WTC11 (cell line): ENCODE measurements at regions not wholly inside any gene's neighbourhood (a gene's known extent, or its start where the extent isn't known, plus 50 kb on each side); places are given as distances from the start of the nearest gene placed in this dataset.

Experiments
- CREM ChIP-seq: sonication (generic); formaldehyde crosslinking; IDR thresholded peaks from 2 replicates; pipeline ENCODE4 v1.8.1; 2022; ENCODE audit warnings: mild to moderate bottlenecking, missing genetic modification reagents, moderate library complexity
- CTCF ChIP-seq: fragments of 200-600 bp; IDR thresholded peaks from 2 replicates; pipeline ENCODE4 v1.8.0; 2022; ENCODE audit warnings: antibody characterized with exemption
- MAX ChIP-seq: sonication (generic); formaldehyde crosslinking; IDR thresholded peaks from 2 replicates; pipeline ENCODE4 v1.8.0; 2022; ENCODE audit warnings: mild to moderate bottlenecking, missing genetic modification reagents
- TCF7 ChIP-seq: sonication (generic); formaldehyde crosslinking; IDR thresholded peaks from 2 replicates; pipeline ENCODE4 v1.8.0; 2022; ENCODE audit warnings: mild to moderate bottlenecking, low read depth, missing genetic modification reagents, moderate library complexity
- ZNF532 ChIP-seq: fragments of 250-450 bp; sonication (Bioruptor Pico); IDR thresholded peaks from 2 replicates; pipeline ENCODE4 v1.9.0; 2021; ENCODE audit warnings: mild to moderate bottlenecking, borderline replicate concordance

- TF ChIP-seq CTCF = no peak
- no peak for TF ChIP-seq ZNF532
- no peak for TF ChIP-seq TCF7
- TF ChIP-seq CREM (CRISPR knock-in tag) = no peak
- no peak for TF ChIP-seq MAX (CRISPR knock-in tag)
Measured at GRCh38 chr22:22799561-22799960, 88.1 kb upstream of the IGLL5 start.
